SH-SY5Y (cell line): ENCODE measurements at regions not wholly inside any gene's neighbourhood (a gene's known extent, or its start where the extent isn't known, plus 50 kb on each side); places are given as distances from the start of the nearest gene placed in this dataset.

Source experiments
- GATA2 ChIP-seq: IDR thresholded peaks from 2 replicates; pipeline ENCODE4 v1.6.1; 2011; ENCODE audit warnings: mild to moderate bottlenecking, low read depth, low read length
- GATA3 ChIP-seq: IDR thresholded peaks from 2 replicates; pipeline ENCODE4 v1.6.1; 2011; ENCODE audit warnings: low read depth, mild to moderate bottlenecking, low read length, moderate library complexity

DNA sequence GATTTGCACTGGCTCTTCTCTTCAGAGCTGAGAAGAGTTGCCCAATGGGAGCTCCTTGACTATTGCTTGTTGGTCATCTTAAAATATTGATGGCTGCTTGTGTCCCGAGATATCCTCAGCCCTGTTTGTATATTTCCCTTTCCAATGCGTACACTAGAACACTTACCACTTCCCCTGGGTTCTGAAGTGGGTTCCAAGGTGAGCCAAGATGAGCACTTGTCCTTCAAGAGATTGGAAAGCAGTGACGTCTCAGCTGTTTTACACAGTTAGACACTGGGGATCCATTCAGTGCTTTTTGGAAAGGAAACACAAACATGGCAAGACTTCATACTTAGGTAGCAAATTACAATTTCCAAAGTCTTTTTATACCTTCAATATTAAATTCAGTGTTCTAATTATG lies 716.4 kb upstream of the CITED2 start:
- TF ChIP-seq GATA2 (no peak), GATA3 (no peak)

DNA sequence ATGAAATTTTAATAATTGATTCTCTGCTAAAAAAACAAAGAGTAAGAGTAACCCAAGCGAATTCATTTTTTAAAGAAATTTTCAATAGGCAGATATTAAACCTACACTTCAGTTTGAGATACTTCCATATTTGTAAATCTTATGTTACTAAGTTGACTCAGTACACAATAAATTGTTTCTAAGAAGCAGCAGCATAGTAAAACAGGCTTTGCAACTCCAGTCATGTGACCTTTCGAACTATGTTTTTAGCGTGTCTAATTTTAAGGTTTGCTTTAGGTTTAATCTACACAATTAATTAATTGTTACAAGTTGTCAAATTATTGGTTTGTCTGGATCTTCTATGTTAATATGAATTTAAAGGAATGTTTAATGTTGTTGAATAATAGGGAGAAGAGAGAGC lies 708.9 kb upstream of the CITED2 start:
- TF ChIP-seq GATA2, result no peak
- TF ChIP-seq GATA3, result no peak

DNA sequence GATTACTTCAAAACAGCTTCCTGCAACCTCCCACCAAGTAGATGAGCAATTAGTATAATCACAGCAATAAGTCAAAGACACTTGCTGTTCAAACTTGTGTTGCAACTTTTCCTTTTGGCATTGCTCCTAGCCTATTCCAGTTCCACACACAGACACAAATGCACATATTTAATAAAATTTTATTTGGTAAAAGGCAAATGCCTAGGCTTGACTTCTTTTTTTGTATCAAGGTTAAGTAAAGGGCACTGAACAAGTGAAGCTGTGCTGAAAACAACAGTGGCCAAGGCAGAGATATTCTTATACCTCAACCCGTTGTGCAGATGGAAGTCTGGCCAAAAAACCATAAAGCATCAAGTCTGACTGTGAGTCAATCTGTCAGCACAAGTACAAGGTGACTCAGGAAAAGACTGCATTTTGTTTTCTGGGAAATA lies 708.4 kb upstream of the CITED2 start:
- no peak for TF ChIP-seq GATA2
- no peak for TF ChIP-seq GATA3

DNA sequence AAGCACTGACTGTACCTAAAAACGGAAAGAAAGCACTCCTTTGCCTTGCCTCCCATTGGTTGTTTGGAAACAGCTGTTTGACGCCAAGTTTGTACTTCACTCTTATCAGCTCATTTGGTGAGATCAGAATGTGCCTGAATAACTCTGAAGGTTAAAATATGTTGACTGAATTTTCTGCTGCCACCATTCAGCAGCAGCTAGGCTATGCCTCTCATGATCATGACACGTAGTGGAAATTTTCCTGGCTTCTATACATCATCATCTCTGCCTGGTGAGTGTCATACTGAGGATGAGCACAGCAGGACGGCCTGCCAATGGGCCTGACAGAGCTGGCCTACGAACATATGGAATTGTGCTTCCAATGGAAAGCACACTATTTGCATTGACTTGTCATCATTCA lies 704.9 kb upstream of the CITED2 start:
- TF ChIP-seq GATA2 (no peak), GATA3 (no peak)

DNA sequence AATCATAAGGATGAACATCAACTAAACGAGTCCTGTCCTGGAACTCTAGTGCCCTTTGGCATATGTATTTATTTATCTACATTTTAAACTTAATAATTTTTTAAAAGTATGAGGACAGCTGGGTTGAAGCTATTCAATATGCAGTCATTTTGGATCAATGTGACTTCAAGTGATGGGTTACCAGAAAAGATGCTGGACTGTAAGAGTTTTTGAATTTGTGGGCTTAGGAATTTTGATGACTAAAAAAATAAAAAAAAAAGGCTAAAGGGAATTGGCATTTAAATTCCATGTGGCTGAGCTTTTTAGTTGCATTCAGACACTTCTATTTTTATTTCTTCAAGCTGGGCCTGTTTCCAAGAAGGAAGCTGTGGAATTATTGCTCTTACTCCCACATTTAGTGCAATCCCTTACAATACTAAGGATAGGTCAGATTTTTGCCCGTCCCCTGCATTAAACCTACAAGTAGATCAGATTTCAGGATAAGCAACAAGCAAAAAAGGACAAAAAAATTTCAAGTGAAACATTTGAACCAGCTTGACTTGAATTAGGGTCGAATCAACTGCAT lies 704.2 kb upstream of the CITED2 start:
- TF ChIP-seq GATA3 (no peak), GATA2 (no peak)

DNA sequence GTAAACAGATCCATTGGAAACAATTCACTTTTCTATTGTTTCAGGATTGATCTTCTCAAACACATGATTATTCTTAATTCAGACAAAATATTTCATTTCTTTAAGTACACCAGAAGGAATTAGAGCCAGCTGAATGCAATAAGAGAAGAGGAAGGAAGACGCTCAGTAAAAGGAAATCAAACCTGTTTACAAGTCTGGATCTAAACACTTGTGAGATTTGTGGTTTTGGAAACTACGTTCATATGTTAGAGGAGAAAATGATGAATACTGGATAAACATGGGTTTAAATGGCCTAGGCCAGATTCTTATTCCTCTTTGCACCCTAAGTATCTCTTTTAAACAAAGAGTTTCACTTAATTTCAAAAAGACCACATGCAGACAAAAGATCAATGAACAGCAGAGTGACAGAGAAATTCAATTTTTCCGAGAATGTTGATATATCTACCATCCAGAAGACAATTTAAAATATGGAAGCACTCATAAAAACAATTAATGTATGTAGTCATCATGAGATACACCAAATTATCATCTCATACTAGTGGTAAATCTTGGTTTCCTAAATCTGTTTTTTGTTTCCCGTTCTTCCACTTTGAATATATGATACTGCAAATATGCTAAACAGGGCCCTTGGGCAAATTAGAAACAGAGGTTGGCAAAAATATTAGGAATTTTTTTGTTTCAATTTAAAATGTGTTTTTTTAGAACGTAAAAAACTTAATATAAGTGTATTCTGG lies 703.5 kb upstream of the CITED2 start:
- TF ChIP-seq GATA2 (no peak), GATA3 (no peak)

DNA sequence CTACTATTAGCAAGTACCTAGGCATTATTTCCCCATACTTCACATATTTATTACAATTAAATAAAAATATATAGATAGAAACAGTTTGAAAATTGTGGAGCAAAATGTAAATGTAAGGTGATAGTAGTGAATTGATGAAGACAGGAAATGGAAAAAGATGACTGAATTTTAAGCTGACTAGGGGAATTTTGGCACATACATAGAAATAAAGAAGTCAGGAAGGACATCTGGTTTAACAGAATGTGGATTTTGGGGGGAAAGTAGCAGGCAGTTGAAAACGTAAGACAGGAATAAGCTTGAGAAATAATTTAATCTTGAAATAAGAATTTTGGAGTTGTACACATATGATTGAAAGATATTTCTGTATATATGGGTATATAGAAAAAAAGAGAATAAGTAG lies 701.7 kb upstream of the CITED2 start:
- TF ChIP-seq GATA2 (no peak), GATA3 (no peak)

DNA sequence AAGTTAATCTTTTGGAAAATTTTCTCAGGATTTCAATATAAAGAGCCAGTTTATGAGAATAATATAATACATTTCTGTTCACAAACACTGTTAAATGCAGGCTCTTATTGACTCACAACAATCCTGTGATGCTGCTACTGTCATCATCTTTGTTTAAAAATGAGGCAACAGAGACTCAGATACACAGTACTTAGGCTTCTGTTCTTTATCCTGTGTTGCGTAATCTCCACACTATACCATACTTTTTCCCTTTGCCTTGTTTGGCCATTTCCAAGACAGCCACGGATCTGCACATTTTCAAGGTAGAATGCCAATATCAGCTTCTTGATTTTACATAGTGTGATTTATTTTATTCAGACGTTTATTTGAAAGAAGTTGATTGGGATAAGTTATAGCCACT lies 699.0 kb upstream of the CITED2 start:
- TF ChIP-seq GATA3, result no peak
- TF ChIP-seq GATA2, result no peak

DNA sequence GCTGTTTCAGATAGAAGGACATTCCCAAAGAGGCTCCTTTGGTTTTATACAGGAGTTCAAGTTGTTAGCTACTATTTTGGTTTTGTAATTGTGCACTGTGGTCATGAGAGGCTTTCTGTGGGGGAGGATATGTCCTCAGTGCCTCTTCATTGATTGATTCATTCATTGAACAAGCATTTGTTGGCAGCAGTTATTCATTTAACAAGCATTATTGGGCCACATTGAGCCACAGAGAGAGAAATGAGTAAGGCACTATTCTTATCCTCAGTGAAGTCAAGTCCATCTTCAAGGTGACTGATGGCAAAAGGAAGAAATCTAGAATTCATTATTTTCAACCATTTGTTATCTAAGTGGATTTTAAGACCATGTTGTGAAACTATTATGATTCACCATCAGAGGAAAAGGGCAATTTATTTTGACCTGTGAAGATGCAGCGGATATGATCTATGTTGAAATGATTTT lies 697.2 kb upstream of the CITED2 start:
- TF ChIP-seq GATA3 (no peak), GATA2 (no peak)

DNA sequence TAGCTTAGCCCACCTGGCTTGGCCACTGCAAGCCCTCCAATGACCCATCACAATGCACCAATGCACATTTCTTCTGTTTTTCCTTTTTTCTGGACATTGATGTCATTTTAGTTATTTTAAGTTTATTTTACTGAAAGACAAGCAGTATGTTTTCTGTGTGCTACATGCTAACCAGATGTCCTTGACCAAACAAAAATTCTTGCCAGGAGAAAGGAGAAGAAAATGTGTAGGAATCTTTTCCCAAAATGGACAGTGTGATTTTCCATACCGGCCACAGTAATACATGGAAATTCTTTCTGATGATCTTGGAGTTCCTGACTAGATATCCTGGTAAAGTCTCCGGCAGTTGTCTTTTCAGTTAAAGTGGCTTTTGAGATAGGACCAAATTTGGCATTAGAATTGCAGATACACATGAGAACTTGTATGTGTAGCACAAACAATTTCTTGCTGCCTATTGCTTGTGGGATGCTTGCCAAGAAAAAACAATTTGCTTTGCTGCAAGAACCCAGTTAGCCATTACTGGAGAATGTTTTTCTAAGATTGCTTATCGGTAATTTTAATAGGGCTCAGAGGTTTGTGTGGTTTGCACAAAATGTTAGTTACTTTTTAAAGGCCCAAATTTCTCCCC lies 696.5 kb upstream of the CITED2 start:
- TF ChIP-seq GATA2 (no peak; the same call in 1 of the 2 replicates), GATA3 (no peak)

DNA sequence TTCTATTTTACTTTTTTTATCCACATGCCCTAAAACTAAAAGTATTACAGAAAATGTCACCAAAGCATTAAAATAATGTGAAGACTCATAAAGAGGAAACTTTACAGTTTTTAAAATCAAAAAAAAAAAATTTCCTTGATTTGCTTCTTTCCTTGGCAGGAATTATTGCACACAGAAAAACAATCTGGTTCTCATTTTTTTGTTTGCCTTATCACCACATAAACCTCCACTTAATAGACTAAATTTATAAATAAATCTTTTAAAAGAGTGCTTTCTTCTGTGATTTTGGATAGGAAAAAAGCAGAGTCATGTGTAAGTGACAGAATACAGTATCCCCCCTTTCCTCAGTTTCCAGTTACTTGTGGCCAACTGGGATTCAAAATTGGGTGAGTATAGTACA lies 695.1 kb upstream of the CITED2 start:
- TF ChIP-seq GATA2 (no peak), GATA3 (no peak)

DNA sequence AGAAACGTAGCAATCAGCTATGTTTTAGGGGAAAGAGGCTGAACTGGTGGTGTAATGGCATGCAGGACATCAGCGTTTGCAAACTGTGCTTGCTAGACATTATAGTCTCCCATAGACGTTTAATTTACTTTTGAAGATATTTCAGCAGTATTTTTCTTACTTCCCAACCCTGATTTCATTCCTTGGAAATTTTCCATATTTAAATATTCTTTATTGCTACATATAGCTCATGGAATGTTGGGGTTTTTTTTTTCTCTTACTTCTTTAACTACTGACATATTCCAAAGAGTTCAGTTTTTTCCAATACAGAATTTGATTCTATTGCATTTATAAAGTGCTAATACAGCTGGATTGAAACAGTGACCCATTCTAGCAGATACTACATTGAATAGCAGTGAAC lies 694.4 kb upstream of the CITED2 start:
- no peak for TF ChIP-seq GATA2
- TF ChIP-seq GATA3, result no peak

DNA sequence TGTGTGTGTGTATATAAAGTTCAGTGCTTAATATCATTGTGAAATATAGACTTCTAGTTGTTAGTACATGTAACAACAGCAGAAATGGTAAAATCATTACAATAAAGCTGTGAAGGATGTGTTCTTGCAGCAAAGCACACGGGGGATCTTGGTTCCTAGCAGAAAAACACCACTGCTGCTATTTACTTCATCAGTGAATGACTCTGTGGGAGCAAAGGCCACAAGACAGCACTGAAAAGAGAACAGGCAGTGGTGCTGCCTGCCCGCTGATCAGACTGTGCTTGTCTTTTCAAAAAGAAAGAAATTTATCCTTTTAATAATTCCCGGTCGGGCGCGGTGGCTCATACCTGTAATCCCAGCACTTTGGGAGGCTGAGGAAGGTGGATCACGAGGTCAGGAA lies 689.9 kb upstream of the CITED2 start:
- TF ChIP-seq GATA3 (no peak), GATA2 (no peak)

DNA sequence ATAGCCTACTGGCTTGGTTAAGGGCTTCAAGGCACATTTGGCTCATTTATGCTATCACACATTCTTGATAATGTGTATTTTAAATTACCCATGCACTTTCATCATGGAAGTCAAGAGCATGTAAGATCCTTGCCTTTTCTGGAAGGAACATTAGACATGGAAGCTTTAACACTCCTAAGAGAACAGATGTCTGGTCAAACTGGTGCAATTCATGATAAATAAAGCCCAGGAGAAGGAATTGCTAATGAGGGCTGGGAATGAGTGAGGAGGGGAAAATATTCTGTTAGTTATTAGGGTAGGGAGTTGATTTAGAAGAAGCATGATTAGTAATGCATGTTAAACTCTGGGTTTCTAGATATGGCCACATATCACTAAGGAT lies 688.6 kb upstream of the CITED2 start:
- TF ChIP-seq GATA3 (no peak), GATA2 (no peak)

DNA sequence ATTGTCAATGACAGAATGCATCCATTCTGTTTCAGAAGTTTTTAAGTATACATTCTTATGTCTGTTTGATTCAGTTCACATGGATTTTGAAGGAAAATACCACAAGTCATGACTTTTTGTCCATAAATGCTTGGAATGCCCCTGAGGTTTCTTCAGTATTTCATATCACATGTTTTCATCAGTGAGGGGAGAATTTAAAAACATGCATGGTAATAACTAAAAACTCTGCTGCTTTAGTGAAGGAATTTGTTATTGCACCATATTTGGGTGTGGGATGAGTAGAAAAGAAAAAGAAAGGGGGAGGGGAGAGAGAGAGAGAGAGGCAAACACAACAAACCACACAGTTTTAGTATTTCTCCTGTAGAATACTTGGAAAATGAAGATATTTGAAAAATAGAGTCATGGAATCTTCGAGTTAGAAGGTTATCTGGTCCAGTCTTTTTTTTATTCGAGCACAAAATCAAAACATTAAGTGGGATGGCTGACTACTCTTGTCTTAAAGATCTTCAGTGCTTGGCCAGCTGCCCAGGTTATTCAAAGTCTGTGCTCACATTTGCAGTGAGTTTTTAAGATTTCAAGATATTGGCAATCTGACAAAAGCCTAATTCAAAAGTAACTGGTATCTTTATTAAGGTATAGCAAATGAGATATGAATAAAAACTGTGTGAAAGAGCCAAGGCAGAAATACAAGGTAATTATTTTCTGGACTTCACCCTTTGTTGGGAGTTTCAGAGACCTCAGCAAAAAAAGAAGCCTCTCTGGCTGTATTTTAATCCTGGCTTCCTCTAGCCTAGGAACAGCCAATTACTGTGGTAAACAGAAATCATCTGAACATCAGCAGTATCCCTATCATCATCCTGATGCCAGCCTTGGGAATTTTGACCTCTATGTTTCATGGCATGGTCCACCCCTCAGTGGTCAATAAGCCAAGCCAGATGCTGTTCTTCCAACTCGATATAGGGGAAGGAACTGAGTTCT lies 687.9 kb upstream of the CITED2 start:
- TF ChIP-seq GATA3 (0 out of 2 replicates have a peak, but pooled peaks have one; percentile 15), GATA2 (no peak; the same call in 1 of the 2 replicates)
